Neural cell (in vitro differentiated cells): ENCODE measurements at regions not wholly inside any gene's neighbourhood (a gene's known extent, or its start where the extent isn't known, plus 50 kb on each side); places are given as distances from the start of the nearest gene placed in this dataset.

Source experiments
- H2AFZ ChIP-seq: fragments of 200-600, 300-800 bp; sonication (generic), shearing (Covaris generic); 2 replicates; pipeline ENCODE4 v1.6.0; 2014; ENCODE audit warnings: low read depth, mild to moderate bottlenecking, antibody characterized with exemption, low read length, moderate library complexity
- H3F3A ChIP-seq: fragments of 200-600 bp; shearing (Covaris generic); 2 replicates; pipeline ENCODE4 v1.6.1; 2016; ENCODE audit warnings: mild to moderate bottlenecking, moderate library complexity, mixed read lengths, antibody characterized with exemption, low read length; ENCODE audit not compliant: insufficient read depth, poor library complexity, severe bottlenecking
- H3K27ac ChIP-seq: fragments of 200-600, 300-800 bp; sonication (generic), shearing (Covaris generic); 2 replicates; pipeline ENCODE4 v1.5.1; 2014; ENCODE audit warnings: mild to moderate bottlenecking, low read length, moderate library complexity
- H3K27me3 ChIP-seq: fragments of 300-800, 200-600 bp; sonication (generic), shearing (Covaris generic); 2 replicates; pipeline ENCODE4 v1.6.0; 2014; ENCODE audit warnings: mild to moderate bottlenecking, low read depth, low read length, moderate library complexity; ENCODE audit not compliant: insufficient read depth
- H3K36me3 ChIP-seq: fragments of 300-800, 200-600 bp; sonication (generic), shearing (Covaris generic); 2 replicates; pipeline ENCODE4 v1.5.1; 2014; ENCODE audit warnings: mild to moderate bottlenecking, antibody characterized with exemption, low read length, moderate library complexity; ENCODE audit not compliant: insufficient read depth
- H3K4me2 ChIP-seq: fragments of 300-800, 200-600 bp; sonication (generic), shearing (Covaris generic); 2 replicates; pipeline ENCODE4 v1.6.0; 2014; ENCODE audit warnings: mild to moderate bottlenecking, low read length
- H3K4me3 ChIP-seq: fragments of 300-800, 200-600 bp; sonication (generic), shearing (Covaris generic); 2 replicates; pipeline ENCODE4 v1.5.1; 2014; ENCODE audit warnings: mild to moderate bottlenecking, low read length, moderate library complexity
- H3K79me2 ChIP-seq: fragments of 200-600 bp; shearing (Covaris generic); replicated peaks from 2 replicates; pipeline ENCODE4 v1.6.0; 2014; ENCODE audit warnings: mild to moderate bottlenecking, low read length, moderate library complexity; ENCODE audit not compliant: insufficient read depth
- H3K9ac ChIP-seq: fragments of 300-800, 200-600 bp; sonication (generic), shearing (Covaris generic); 2 replicates; pipeline ENCODE4 v1.6.1; 2016; ENCODE audit warnings: mild to moderate bottlenecking, low read length, mixed read lengths
- H3K9me2 ChIP-seq: fragments of 200-600 bp; shearing (Covaris generic); 2 replicates; pipeline ENCODE4 v1.6.1; 2016; ENCODE audit warnings: mild to moderate bottlenecking, low read length, mixed read lengths; ENCODE audit not compliant: insufficient read depth
- H3K9me3 ChIP-seq: fragments of 200-600, 300-800 bp; sonication (generic), shearing (Covaris generic); 2 replicates; pipeline ENCODE4 v1.6.1; 2016; ENCODE audit warnings: mild to moderate bottlenecking, mixed run types, low read length, moderate library complexity, mixed read lengths
- H4K20me1 ChIP-seq: fragments of 200-600 bp; shearing (Covaris generic); 2 replicates; pipeline ENCODE4 v1.6.1; 2016; ENCODE audit warnings: mild to moderate bottlenecking, mixed run types; ENCODE audit not compliant: insufficient read depth
- CTCF ChIP-seq: fragments of 450-650 bp; IDR thresholded peaks from 2 replicates; pipeline ENCODE4 v1.5.1; 2014; ENCODE audit warnings: antibody characterized with exemption, mild to moderate bottlenecking, moderate library complexity; ENCODE audit not compliant: poor library complexity, severe bottlenecking
- EP300 ChIP-seq: fragments of 450-650 bp; conservative IDR thresholded peaks from 2 replicates; pipeline ENCODE4 v1.6.1; 2014; ENCODE audit warnings: antibody characterized with exemption, mild to moderate bottlenecking, moderate library complexity; ENCODE audit not compliant: poor library complexity, severe bottlenecking
- EZH2 ChIP-seq: fragments of 200-600, 300-800 bp; shearing (Covaris generic), sonication (generic); IDR thresholded peaks from 2 replicates; pipeline ENCODE4 v1.6.1; 2014; ENCODE audit warnings: antibody characterized with exemption, low read length, borderline replicate concordance, mild to moderate bottlenecking; ENCODE audit not compliant: insufficient read depth, poor library complexity, severe bottlenecking
- MXI1 ChIP-seq: fragments of 450-650 bp; conservative IDR thresholded peaks from 2 replicates; pipeline ENCODE4 v1.6.1; 2014; ENCODE audit warnings: antibody characterized with exemption, mild to moderate bottlenecking; ENCODE audit not compliant: poor library complexity, severe bottlenecking
- POLR2AphosphoS5 ChIP-seq: IDR thresholded peaks from 2 replicates; pipeline ENCODE4 v1.6.1; 2012
- RAD21 ChIP-seq: fragments of 450-650 bp; conservative IDR thresholded peaks from 2 replicates; pipeline ENCODE4 v1.6.1; 2014; ENCODE audit warnings: antibody characterized with exemption, mild to moderate bottlenecking, moderate library complexity
- REST ChIP-seq: IDR thresholded peaks from 2 replicates; pipeline ENCODE4 v1.6.1; 2012; ENCODE audit warnings: borderline replicate concordance
- SMC3 ChIP-seq: fragments of 450-650 bp; conservative IDR thresholded peaks from 2 replicates; pipeline ENCODE4 v1.6.1; 2014; ENCODE audit warnings: antibody characterized with exemption, mild to moderate bottlenecking, moderate library complexity; ENCODE audit not compliant: poor library complexity
- TAF1 ChIP-seq: IDR thresholded peaks from 2 replicates; pipeline ENCODE4 v1.6.1; 2012; ENCODE audit warnings: low read depth

GRCh38 chr1:168921629-168922028 is 184.9 kb upstream of the ATP1B1 start:
- TF ChIP-seq EZH2 (no peak), RAD21 (no peak), POLR2AphosphoS5 (no peak), CTCF (no peak), MXI1 (no peak), REST (no peak), TAF1 (no peak), SMC3 (no peak), EP300 (no peak)

GRCh38 chr1:168923521-168924136 is 182.9 kb upstream of the ATP1B1 start:
- no peak overlapping the region for H3K27ac ChIP-seq
- H3K4me3 ChIP-seq = no peak overlapping the region
- H3K79me2 ChIP-seq = no peaks in the 10 kb centered on the region

More at GRCh38 chr1:168921629-168922028, 184.9 kb upstream of the ATP1B1 start:
- Histone ChIP-seq H3K27ac (no peak overlapping the region), H3K9me3 (no peaks in the 10 kb centered on the region), H3K9ac (no peak overlapping the region), H3K4me3 (no peak overlapping the region), H3K4me2 (no peak overlapping the region), H3K79me2 (no peaks in the 10 kb centered on the region), H3F3A (no peaks in the 10 kb centered on the region), H3K9me2 (no peaks in the 10 kb centered on the region), H3K27me3 (no peaks in the 10 kb centered on the region), H3K36me3 (no peaks in the 10 kb centered on the region), H2AFZ (no peak overlapping the region), H4K20me1 (no peaks in the 10 kb centered on the region)

More at GRCh38 chr1:168923521-168924136, 182.9 kb upstream of the ATP1B1 start:
- H2AFZ ChIP-seq = no peak overlapping the region
- H3F3A ChIP-seq = no peaks in the 10 kb centered on the region
- no peaks in the 10 kb centered on the region for H4K20me1 ChIP-seq
- no peak overlapping the region for H3K9ac ChIP-seq
- H3K36me3 ChIP-seq = no peaks in the 10 kb centered on the region
- TF ChIP-seq MXI1 = no peak
- TF ChIP-seq EZH2 = no peak
- no peak for TF ChIP-seq EP300
- no peak for TF ChIP-seq TAF1
- no peak for TF ChIP-seq REST
- no peak for TF ChIP-seq RAD21
- no peak for TF ChIP-seq SMC3
- TF ChIP-seq CTCF = no peak
- TF ChIP-seq POLR2AphosphoS5 = no peak
- H3K27me3 ChIP-seq = no peaks in the 10 kb centered on the region
- no peaks in the 10 kb centered on the region for H3K9me2 ChIP-seq
- H3K4me2 ChIP-seq = no peak overlapping the region
- H3K9me3 ChIP-seq = no peaks in the 10 kb centered on the region
